HFFc6 (cell line): ENCODE measurements at regions not wholly inside any gene's neighbourhood (a gene's known extent, or its start where the extent isn't known, plus 50 kb on each side); places are given as distances from the start of the nearest gene placed in this dataset.

Source experiments
- DNase-seq: peaks from one replicate; pipeline ENCODE4 v3.0.0-alpha.2; 2018
- H3K27ac Mint-ChIP-seq: 2 replicates; pipeline ENCODE4 v1.8.0; 2020; ENCODE audit warnings: mild to moderate bottlenecking, mixed read lengths
- H3K27me3 Mint-ChIP-seq: 2 replicates; pipeline ENCODE4 v1.8.0; 2021; ENCODE audit warnings: mild to moderate bottlenecking, moderate library complexity, mixed read lengths; ENCODE audit not compliant: insufficient read depth
- H3K36me3 Mint-ChIP-seq: 2 replicates; pipeline ENCODE4 v1.8.0; 2021; ENCODE audit warnings: low read depth, mixed read lengths
- H3K4me1 Mint-ChIP-seq: 2 replicates; pipeline ENCODE4 v1.8.0; 2020; ENCODE audit warnings: low read depth, mixed read lengths
- H3K4me3 Mint-ChIP-seq: 2 replicates; pipeline ENCODE4 v1.8.0; 2020; ENCODE audit warnings: mild to moderate bottlenecking, moderate library complexity, mixed read lengths
- H3K9me3 Mint-ChIP-seq: 2 replicates; pipeline ENCODE4 v1.8.0; 2020; ENCODE audit warnings: mild to moderate bottlenecking, mixed read lengths
- TF ChIP-seq, protein P1 (sequence below): fragments of 200-600 bp; sonication (generic); IDR thresholded peaks from 2 replicates; pipeline ENCODE4 v1.5.0; 2021; ENCODE audit warnings: antibody characterized with exemption, mild to moderate bottlenecking

DNA sequence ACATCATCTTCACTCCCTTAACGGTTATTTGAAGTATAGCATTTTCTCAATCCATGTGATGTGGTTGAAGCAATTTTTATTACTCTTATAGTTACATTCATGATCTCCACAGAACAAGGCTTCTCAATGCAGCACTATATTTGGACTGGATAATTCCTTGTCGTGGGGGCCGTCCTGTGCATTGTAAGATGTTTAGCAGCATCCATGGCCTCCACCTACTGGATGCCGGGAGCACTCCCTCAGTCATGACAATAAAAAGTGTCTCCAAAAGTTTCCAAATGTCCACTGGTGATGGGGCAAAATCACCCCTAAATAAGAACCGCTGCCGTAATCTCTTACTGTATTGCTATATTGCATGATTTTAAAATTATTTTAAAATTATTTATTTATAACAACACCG is 110.6 kb upstream of the DDX18 start:
- Mint-ChIP-seq H3K4me3 (no peak overlapping the region), H3K36me3 (no peaks in the 10 kb centered on the region), H3K27me3 (no peaks in the 10 kb centered on the region), H3K4me1 (no peaks in the 10 kb centered on the region), H3K9me3 (peaks cover 22% of the 10 kb centered on the region), H3K27ac (no peak overlapping the region)
- DNase-seq, result no peak
- TF ChIP-seq, protein P1, sequence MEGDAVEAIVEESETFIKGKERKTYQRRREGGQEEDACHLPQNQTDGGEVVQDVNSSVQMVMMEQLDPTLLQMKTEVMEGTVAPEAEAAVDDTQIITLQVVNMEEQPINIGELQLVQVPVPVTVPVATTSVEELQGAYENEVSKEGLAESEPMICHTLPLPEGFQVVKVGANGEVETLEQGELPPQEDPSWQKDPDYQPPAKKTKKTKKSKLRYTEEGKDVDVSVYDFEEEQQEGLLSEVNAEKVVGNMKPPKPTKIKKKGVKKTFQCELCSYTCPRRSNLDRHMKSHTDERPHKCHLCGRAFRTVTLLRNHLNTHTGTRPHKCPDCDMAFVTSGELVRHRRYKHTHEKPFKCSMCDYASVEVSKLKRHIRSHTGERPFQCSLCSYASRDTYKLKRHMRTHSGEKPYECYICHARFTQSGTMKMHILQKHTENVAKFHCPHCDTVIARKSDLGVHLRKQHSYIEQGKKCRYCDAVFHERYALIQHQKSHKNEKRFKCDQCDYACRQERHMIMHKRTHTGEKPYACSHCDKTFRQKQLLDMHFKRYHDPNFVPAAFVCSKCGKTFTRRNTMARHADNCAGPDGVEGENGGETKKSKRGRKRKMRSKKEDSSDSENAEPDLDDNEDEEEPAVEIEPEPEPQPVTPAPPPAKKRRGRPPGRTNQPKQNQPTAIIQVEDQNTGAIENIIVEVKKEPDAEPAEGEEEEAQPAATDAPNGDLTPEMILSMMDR, result no peak

- Mint-ChIP-seq H3K27me3 (no peaks in the 10 kb centered on the region), H3K4me3 (no peak overlapping the region), H3K27ac (no peak overlapping the region), H3K9me3 (peaks cover 26% of the 10 kb centered on the region), H3K36me3 (no peaks in the 10 kb centered on the region), H3K4me1 (no peaks in the 10 kb centered on the region)
- TF ChIP-seq, protein P1, result no peak
- DNase-seq, result no peak
These were observed 109.7 kb upstream of the DDX18 start for GRCh38 chr2:117704818-117705217.

DNA sequence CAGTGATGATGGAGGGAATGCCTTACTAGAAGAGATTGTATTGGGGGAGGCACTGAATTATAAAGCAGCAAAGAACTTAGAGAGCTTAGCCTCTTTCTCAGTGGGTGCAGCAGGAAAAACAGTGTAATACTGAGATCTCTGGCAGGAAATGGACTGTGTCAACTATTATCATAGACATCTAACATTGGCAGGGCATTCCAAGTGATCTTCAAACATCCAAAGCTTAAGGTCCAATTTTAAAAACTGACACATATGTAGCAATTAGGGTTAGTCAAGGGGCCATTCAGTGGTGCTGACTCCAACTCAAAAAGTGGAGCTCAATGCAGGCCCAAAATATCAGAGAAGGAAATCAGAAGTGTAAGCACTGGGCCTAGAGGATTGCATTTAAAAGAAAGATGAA is 106.6 kb upstream of the DDX18 start:
- no peak overlapping the region for H3K27ac Mint-ChIP-seq
- H3K27me3 Mint-ChIP-seq, result peaks cover 1% of the 10 kb centered on the region; the same call in 1 of the 2 replicates
- H3K4me3 Mint-ChIP-seq, result no peak overlapping the region
- H3K4me1 Mint-ChIP-seq, result no peaks in the 10 kb centered on the region
- peaks cover 29% of the 10 kb centered on the region for H3K9me3 Mint-ChIP-seq
- TF ChIP-seq, protein P1, result no peak
- no peaks in the 10 kb centered on the region for H3K36me3 Mint-ChIP-seq
- DNase-seq, result no peak

DNA sequence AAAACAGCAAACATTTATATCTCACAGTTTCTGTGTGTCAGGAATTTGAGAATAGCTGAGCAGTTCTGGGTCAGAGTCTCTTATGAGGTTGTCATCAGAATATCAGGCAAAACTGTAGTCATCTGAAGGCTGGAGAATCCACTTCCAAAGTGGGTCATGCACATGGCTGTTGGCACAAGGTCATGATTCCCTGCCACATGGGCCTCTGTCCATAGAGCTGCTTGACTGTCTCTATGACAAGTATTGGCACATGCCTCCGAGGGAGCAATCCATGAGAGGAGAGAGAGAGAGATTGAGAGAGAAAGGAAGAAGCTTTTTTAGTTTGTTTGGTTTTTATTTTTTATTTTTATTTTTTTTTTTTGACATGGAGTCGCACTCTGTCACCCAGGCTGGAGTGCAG is 101.8 kb upstream of the DDX18 start:
- peaks cover 14% of the 10 kb centered on the region for H3K9me3 Mint-ChIP-seq
- H3K4me3 Mint-ChIP-seq, result no peak overlapping the region
- peaks cover 1% of the 10 kb centered on the region; the same call in 1 of the 2 replicates for H3K27me3 Mint-ChIP-seq
- H3K4me1 Mint-ChIP-seq, result no peaks in the 10 kb centered on the region
- TF ChIP-seq, protein P1, result no peak
- H3K27ac Mint-ChIP-seq, result no peak overlapping the region
- no peak for DNase-seq
- no peaks in the 10 kb centered on the region for H3K36me3 Mint-ChIP-seq

DNA sequence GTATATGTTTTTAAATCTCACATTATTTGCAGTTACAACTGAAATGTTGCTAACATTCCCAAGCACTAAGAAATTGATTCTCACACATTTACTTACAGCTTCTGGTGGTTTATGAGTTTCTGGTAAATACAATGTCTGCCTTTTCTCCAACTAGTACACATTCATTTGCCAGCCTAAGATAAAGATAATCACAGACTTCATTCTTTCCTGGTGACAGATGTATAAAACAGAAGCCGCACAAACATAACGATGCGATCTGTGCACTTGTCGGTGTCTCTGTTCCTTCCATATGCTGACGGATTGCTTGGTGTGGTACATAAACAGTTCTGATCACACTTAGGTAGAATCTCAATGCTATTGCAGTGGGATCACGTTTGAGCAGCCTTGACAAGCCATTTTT is 100.4 kb upstream of the DDX18 start:
- H3K9me3 Mint-ChIP-seq, result peaks cover 10% of the 10 kb centered on the region; the same call in 1 of the 2 replicates
- H3K4me3 Mint-ChIP-seq, result no peak overlapping the region
- peaks cover 1% of the 10 kb centered on the region; the same call in 1 of the 2 replicates for H3K27me3 Mint-ChIP-seq
- H3K27ac Mint-ChIP-seq, result no peak overlapping the region
- no peaks in the 10 kb centered on the region for H3K4me1 Mint-ChIP-seq
- DNase-seq, result no peak
- H3K36me3 Mint-ChIP-seq, result no peaks in the 10 kb centered on the region
- TF ChIP-seq, protein P1, result no peak
